Esophagus muscularis mucosa (tissue), 4 donors: ENCODE measurements at regions not wholly inside any gene's neighbourhood (a gene's known extent, or its start where the extent isn't known, plus 50 kb on each side); places are given as distances from the start of the nearest gene placed in this dataset.

ENCODE experiments used
- CTCF ChIP-seq, 3 experiments: fragments of 200-600 bp in 2 of 3; fragments of 450-650 bp in 1 of 3; sonication (generic) in 2 of 3; IDR thresholded peaks; one replicate each; pipeline ENCODE4 v1.5.1; 2017 to 2019; ENCODE audit warnings: antibody characterized with exemption in 3 of 3, mild to moderate bottlenecking in 2 of 3, moderate library complexity in 1 of 3
- EP300 ChIP-seq: sonication (generic); formaldehyde crosslinking; IDR thresholded peaks from one replicate; pipeline ENCODE4 v1.6.1; 2017; ENCODE audit warnings: antibody characterized with exemption
- POLR2A ChIP-seq: fragments of 450-650 bp; IDR thresholded peaks from one replicate; pipeline ENCODE4 v1.6.1; 2017; ENCODE audit warnings: antibody characterized with exemption, moderate library complexity, mild to moderate bottlenecking, low read depth
- POLR2AphosphoS5 ChIP-seq, 2 donors: sonication (generic); formaldehyde crosslinking; IDR thresholded peaks; one replicate each; pipeline ENCODE4 v1.6.1; 2017; ENCODE audit warnings: antibody characterized with exemption in 2 of 2

GRCh38 chr1:98058676-98059075, 137.8 kb upstream of the DPYD start:
- TF ChIP-seq EP300 (no peak), CTCF (IDR thresholded peaks at IDR 0.05) (no peak), POLR2AphosphoS5 (IDR thresholded peaks at IDR 0.05) (no peak), POLR2A (no peak)
